ENCODE measurements at regions not wholly inside any gene's neighbourhood (a gene's known extent, or its start where the extent isn't known, plus 50 kb on each side); places are given as distances from the start of the nearest gene placed in this dataset.

DNA sequence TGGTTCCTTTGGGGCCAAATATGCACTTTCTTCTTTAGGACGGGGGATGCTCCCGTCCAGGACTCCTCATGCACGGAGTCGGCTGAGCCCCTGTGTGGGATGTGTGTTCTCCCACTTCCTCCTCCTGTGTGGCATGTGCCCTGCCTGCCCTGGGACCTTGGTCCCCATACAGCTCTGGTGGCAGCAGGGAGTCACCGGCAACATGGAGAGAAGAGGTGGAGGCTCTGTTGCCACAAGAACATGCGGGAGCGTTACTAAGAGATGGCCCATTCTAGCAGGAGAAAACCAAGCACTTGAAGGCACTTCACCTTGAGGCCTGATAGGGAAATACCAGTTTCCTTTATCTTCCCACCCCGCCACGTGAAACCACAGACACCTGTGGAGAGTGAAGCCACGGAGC is 98.0 kb downstream of the DDX1 start:
- Histone ChIP-seq H3K27ac (ENCODE audit: low read length) (no peak overlapping the region), H3K9me2 (ENCODE audit: insufficient read depth, low read length) (no peaks in the 10 kb centered on the region), H2AFZ (ENCODE audit: low read depth, low read length) (no peak overlapping the region), H4K20me1 (ENCODE audit: insufficient read depth) (no peaks in the 10 kb centered on the region), H3K36me3 (ENCODE audit: insufficient read depth, low read length) (no peaks in the 10 kb centered on the region), H3K4me2 (ENCODE audit: low read length) (no peak overlapping the region), H3K9me3 (ENCODE audit: low read length) (no peaks in the 10 kb centered on the region), H3K9ac (ENCODE audit: low read length) (no peak overlapping the region), H3F3A (ENCODE audit: insufficient read depth, low read length, poor library complexity, severe bottlenecking) (no peaks in the 10 kb centered on the region), H3K79me2 (replicated peaks; ENCODE audit: insufficient read depth, low read length) (no peaks in the 10 kb centered on the region), H3K4me3 (ENCODE audit: low read length) (no peak overlapping the region), H3K27me3 (ENCODE audit: insufficient read depth, low read depth, low read length) (no peaks in the 10 kb centered on the region)
- no peak for TF ChIP-seq EP300 (conservative IDR thresholded peaks at IDR 0.05; ENCODE audit: poor library complexity, severe bottlenecking)
- TF ChIP-seq, protein P1, sequence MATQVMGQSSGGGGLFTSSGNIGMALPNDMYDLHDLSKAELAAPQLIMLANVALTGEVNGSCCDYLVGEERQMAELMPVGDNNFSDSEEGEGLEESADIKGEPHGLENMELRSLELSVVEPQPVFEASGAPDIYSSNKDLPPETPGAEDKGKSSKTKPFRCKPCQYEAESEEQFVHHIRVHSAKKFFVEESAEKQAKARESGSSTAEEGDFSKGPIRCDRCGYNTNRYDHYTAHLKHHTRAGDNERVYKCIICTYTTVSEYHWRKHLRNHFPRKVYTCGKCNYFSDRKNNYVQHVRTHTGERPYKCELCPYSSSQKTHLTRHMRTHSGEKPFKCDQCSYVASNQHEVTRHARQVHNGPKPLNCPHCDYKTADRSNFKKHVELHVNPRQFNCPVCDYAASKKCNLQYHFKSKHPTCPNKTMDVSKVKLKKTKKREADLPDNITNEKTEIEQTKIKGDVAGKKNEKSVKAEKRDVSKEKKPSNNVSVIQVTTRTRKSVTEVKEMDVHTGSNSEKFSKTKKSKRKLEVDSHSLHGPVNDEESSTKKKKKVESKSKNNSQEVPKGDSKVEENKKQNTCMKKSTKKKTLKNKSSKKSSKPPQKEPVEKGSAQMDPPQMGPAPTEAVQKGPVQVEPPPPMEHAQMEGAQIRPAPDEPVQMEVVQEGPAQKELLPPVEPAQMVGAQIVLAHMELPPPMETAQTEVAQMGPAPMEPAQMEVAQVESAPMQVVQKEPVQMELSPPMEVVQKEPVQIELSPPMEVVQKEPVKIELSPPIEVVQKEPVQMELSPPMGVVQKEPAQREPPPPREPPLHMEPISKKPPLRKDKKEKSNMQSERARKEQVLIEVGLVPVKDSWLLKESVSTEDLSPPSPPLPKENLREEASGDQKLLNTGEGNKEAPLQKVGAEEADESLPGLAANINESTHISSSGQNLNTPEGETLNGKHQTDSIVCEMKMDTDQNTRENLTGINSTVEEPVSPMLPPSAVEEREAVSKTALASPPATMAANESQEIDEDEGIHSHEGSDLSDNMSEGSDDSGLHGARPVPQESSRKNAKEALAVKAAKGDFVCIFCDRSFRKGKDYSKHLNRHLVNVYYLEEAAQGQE (IDR thresholded peaks at IDR 0.05; ENCODE audit: borderline replicate concordance): no peak

DNA sequence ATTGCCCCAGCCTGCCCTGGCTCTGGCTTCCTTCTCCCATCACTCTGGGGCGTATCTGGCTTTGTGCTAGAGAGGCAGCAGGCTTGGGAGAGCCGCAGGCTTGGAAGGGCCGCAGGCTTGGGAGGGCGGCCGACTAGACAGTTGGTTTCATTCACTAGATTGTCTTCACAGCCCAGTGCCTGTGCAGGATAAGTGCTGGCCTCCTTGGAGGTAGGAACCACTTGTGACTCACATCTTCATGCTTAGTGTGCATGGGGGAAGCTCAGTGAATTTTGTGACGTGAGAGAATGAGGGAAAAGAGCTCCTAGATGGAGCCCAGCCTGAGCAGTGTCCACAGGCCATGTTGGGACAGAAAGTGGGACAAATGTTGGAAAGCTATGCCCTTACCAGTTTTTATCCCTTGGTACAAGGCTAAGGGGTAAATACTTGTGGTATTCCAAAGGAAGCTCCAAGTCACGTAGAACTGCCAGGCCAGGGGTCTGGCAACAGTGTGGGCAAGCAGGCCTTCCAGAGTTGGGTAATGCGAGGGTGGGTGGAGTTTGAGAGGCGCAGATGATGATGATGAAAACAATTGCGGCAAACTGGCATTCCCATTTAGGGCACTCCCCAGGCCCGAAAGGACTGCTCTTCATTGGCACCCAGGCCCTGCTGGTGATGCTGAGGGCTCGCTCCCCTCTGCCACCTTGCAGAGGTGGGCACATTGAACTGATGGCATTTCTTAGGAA is 100.1 kb downstream of the DDX1 start:
- Histone ChIP-seq H2AFZ (ENCODE audit: low read depth, low read length) (no peak overlapping the region), H3F3A (ENCODE audit: insufficient read depth, low read length, poor library complexity, severe bottlenecking) (no peaks in the 10 kb centered on the region), H4K20me1 (ENCODE audit: insufficient read depth) (no peaks in the 10 kb centered on the region), H3K27ac (ENCODE audit: low read length) (no peak overlapping the region), H3K4me2 (ENCODE audit: low read length) (no peak overlapping the region), H3K9me2 (ENCODE audit: insufficient read depth, low read length) (no peaks in the 10 kb centered on the region), H3K36me3 (ENCODE audit: insufficient read depth, low read length) (no peaks in the 10 kb centered on the region), H3K9ac (ENCODE audit: low read length) (no peak overlapping the region), H3K79me2 (replicated peaks; ENCODE audit: insufficient read depth, low read length) (no peaks in the 10 kb centered on the region), H3K9me3 (ENCODE audit: low read length) (no peaks in the 10 kb centered on the region), H3K4me3 (ENCODE audit: low read length) (no peak overlapping the region), H3K27me3 (ENCODE audit: insufficient read depth, low read depth, low read length) (no peaks in the 10 kb centered on the region)
- TF ChIP-seq, protein P1 (IDR thresholded peaks at IDR 0.05; ENCODE audit: borderline replicate concordance): no peak
- TF ChIP-seq RAD21 (conservative IDR thresholded peaks at IDR 0.05) (no peak), TAF1 (IDR thresholded peaks at IDR 0.05; ENCODE audit: low read depth) (no peak), POLR2AphosphoS5 (IDR thresholded peaks at IDR 0.05) (no peak), SMC3 (conservative IDR thresholded peaks at IDR 0.05; ENCODE audit: poor library complexity) (no peak), MXI1 (conservative IDR thresholded peaks at IDR 0.05; ENCODE audit: poor library complexity, severe bottlenecking) (no peak), EP300 (conservative IDR thresholded peaks at IDR 0.05; ENCODE audit: poor library complexity, severe bottlenecking) (no peak), EZH2 (IDR thresholded peaks at IDR 0.05; ENCODE audit: borderline replicate concordance, insufficient read depth, low read length, poor library complexity, severe bottlenecking) (no peak)
- TF ChIP-seq, protein P2, sequence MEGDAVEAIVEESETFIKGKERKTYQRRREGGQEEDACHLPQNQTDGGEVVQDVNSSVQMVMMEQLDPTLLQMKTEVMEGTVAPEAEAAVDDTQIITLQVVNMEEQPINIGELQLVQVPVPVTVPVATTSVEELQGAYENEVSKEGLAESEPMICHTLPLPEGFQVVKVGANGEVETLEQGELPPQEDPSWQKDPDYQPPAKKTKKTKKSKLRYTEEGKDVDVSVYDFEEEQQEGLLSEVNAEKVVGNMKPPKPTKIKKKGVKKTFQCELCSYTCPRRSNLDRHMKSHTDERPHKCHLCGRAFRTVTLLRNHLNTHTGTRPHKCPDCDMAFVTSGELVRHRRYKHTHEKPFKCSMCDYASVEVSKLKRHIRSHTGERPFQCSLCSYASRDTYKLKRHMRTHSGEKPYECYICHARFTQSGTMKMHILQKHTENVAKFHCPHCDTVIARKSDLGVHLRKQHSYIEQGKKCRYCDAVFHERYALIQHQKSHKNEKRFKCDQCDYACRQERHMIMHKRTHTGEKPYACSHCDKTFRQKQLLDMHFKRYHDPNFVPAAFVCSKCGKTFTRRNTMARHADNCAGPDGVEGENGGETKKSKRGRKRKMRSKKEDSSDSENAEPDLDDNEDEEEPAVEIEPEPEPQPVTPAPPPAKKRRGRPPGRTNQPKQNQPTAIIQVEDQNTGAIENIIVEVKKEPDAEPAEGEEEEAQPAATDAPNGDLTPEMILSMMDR (IDR thresholded peaks at IDR 0.05; ENCODE audit: poor library complexity, severe bottlenecking): no peak
